Breast epithelium (tissue), 3 donors: ENCODE measurements at regions not wholly inside any gene's neighbourhood (a gene's known extent, or its start where the extent isn't known, plus 50 kb on each side); places are given as distances from the start of the nearest gene placed in this dataset.

Experiments
- POLR2A ChIP-seq: fragments of 450-650 bp; IDR thresholded peaks from one replicate; pipeline ENCODE4 v1.6.1; 2016; ENCODE audit warnings: antibody characterized with exemption, mild to moderate bottlenecking, moderate library complexity
- POLR2AphosphoS5 ChIP-seq, 3 donors: sonication (generic); formaldehyde crosslinking; IDR thresholded peaks; one replicate each; pipeline ENCODE4 v1.6.1; 2017; ENCODE audit warnings: antibody characterized with exemption in 3 of 3
- TF ChIP-seq, protein P1 (sequence below), 3 donors: fragments of 450-650 bp; IDR thresholded peaks; one replicate each; pipeline ENCODE4 v1.5.1; 2016 to 2017; ENCODE audit warnings: antibody characterized with exemption in 3 of 3, mild to moderate bottlenecking in 3 of 3, moderate library complexity in 3 of 3

DNA sequence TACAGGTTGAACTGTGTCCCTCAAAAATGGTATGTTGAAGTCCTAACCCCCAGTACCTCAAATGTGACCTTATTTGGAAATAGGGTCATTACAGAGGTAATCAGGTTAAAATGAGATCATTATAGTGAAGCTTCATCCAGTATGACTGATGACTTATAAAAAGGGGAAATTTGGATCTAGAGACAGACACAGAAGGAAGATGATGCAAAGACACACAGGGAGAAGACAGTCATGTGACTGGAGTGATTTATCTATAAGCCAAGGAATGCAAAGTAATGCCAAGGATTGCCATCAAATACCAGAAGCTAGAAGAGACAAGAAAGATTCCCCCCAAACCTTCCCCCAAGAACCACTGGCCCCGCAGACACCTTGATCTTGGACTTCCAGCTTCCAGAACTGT is 155.2 kb downstream of the RBMX2 start:
- TF ChIP-seq POLR2AphosphoS5 (IDR thresholded peaks at IDR 0.05) (no peak), POLR2A (no peak)
- TF ChIP-seq, protein P1, sequence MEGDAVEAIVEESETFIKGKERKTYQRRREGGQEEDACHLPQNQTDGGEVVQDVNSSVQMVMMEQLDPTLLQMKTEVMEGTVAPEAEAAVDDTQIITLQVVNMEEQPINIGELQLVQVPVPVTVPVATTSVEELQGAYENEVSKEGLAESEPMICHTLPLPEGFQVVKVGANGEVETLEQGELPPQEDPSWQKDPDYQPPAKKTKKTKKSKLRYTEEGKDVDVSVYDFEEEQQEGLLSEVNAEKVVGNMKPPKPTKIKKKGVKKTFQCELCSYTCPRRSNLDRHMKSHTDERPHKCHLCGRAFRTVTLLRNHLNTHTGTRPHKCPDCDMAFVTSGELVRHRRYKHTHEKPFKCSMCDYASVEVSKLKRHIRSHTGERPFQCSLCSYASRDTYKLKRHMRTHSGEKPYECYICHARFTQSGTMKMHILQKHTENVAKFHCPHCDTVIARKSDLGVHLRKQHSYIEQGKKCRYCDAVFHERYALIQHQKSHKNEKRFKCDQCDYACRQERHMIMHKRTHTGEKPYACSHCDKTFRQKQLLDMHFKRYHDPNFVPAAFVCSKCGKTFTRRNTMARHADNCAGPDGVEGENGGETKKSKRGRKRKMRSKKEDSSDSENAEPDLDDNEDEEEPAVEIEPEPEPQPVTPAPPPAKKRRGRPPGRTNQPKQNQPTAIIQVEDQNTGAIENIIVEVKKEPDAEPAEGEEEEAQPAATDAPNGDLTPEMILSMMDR (IDR thresholded peaks at IDR 0.05), result no peak
